Endodermal cell (in vitro differentiated cells): ENCODE measurements at regions not wholly inside any gene's neighbourhood (a gene's known extent, or its start where the extent isn't known, plus 50 kb on each side); places are given as distances from the start of the nearest gene placed in this dataset.
A peak's percentile ranks its signal among the peaks of the same experiment; 100 is the strongest.
"Not testable (repeated sequence)": the region's sequence is repeated elsewhere in the genome, so short reads cannot be mapped to it uniquely, and the experiment has no call there.

Experiments
- DNase-seq: peaks from one replicate; pipeline ENCODE4 v3.0.0-alpha.2; 2017
- H3K27ac ChIP-seq: 2 replicates; pipeline ENCODE4 v1.5.1; 2013; ENCODE audit warnings: mild to moderate bottlenecking, low read depth, low read length, moderate library complexity
- H3K27me3 ChIP-seq: 2 replicates; pipeline ENCODE4 v1.6.1; 2013; ENCODE audit warnings: mild to moderate bottlenecking, low read length, moderate library complexity; ENCODE audit not compliant: insufficient read depth, control insufficient read depth, poor library complexity, severe bottlenecking
- H3K36me3 ChIP-seq: 2 replicates; pipeline ENCODE4 v1.7.0; 2013; ENCODE audit warnings: mild to moderate bottlenecking, low read length, moderate library complexity; ENCODE audit not compliant: control insufficient read depth, insufficient read depth
- H3K4me1 ChIP-seq: one replicate; pipeline ENCODE4 v1.7.0; 2013; ENCODE audit warnings: low read length; ENCODE audit not compliant: control insufficient read depth, insufficient read depth
- H3K4me3 ChIP-seq: 2 replicates; pipeline ENCODE4 v1.5.1; 2013; ENCODE audit warnings: mild to moderate bottlenecking, low read length, moderate library complexity
- H3K9ac ChIP-seq: 2 replicates; pipeline ENCODE4 v1.6.1; 2013; ENCODE audit warnings: mild to moderate bottlenecking, low read length, moderate library complexity; ENCODE audit not compliant: poor library complexity, severe bottlenecking; ENCODE audit errors: extremely low read depth
- H3K9me3 ChIP-seq: 2 replicates; pipeline ENCODE4 v1.6.1; 2013; ENCODE audit warnings: mild to moderate bottlenecking, low read length, moderate library complexity; ENCODE audit not compliant: control insufficient read depth
- H3K27ac Mint-ChIP-seq: 2 replicates; pipeline ENCODE4 v1.8.0; 2020; ENCODE audit warnings: mixed read lengths
- H3K27me3 Mint-ChIP-seq: 2 replicates; pipeline ENCODE4 v1.8.0; 2021; ENCODE audit warnings: mild to moderate bottlenecking, mixed read lengths; ENCODE audit not compliant: insufficient read depth
- H3K36me3 Mint-ChIP-seq: 2 replicates; pipeline ENCODE4 v1.8.0; 2020; ENCODE audit warnings: low read depth, mixed read lengths
- H3K4me1 Mint-ChIP-seq: 2 replicates; pipeline ENCODE4 v1.8.0; 2020; ENCODE audit warnings: mixed read lengths
- H3K4me3 Mint-ChIP-seq: 2 replicates; pipeline ENCODE4 v1.8.0; 2020; ENCODE audit warnings: mild to moderate bottlenecking, moderate library complexity, mixed read lengths
- H3K9me3 Mint-ChIP-seq: 2 replicates; pipeline ENCODE4 v1.8.0; 2020; ENCODE audit warnings: mild to moderate bottlenecking, mixed read lengths
- CTCF ChIP-seq: fragments of 200-600 bp; sonication (generic); conservative IDR thresholded peaks from 2 replicates; pipeline ENCODE4 v1.5.0; 2021; ENCODE audit warnings: antibody characterized with exemption, mild to moderate bottlenecking
- WGBS, 2 experiments: methylation state at CpG; one replicate each; pipeline versions ENCODE4 v1.1.5 to v1.1.7; 2013; ENCODE audit warnings: missing lambda C conversion rate in 2 of 2, mixed read lengths in 1 of 2; ENCODE audit not compliant: insufficient coverage in 1 of 2, insufficient read length in 1 of 2; 5-methylcytosine and 5-hydroxymethylcytosine counted together

DNA sequence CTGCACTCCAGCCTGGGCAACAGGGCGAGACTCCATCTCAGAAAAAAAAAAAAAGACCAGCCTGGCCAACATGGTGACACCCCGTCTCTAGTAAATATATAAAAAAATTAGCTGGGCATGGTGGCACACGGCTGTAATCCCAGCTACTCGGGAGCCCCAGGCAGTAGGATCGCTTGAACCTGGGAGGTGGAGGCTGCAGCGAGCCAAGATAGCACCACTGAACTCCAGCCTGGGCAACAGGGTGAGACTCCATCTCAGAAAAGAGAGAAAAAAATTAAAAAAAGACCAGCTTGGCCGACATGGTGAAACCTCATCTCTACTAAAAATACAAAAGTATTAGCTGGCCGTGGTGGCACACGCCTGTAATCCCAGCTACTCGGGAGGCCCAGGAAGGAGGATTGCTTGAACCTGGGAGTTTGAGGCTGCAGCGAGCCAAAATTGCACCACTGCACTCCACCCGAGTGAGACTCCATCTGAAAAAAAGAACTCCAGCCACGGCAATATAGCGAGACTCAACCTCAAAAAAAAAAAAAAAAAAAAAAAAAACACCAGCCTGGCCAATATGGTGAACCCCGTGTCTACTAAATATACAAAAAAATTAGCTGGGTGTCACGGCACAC lies 346.1 kb upstream of the PLGLB2 start:
- peak; percentile 10 for DNase-seq
- Mint-ChIP-seq H3K4me1 (no peaks in the 10 kb centered on the region), H3K27me3 (no peaks in the 10 kb centered on the region), H3K4me3 (no peak overlapping the region), H3K9me3 (peaks cover 49% of the 10 kb centered on the region), H3K27ac (no peak overlapping the region), H3K36me3 (no peaks in the 10 kb centered on the region)
- Histone ChIP-seq H3K36me3 (no peaks in the 10 kb centered on the region), H3K9ac (no peak overlapping the region), H3K9me3 (no peaks in the 10 kb centered on the region), H3K4me3 (no peak overlapping the region), H3K27ac (no peak overlapping the region), H3K27me3 (no peaks in the 10 kb centered on the region), H3K4me1 (no peaks in the 10 kb centered on the region)
- WGBS, 2 experiments, result 80 to 82% methylated on average over 13 to 16 of the region's 16 CpGs
- no peak for TF ChIP-seq CTCF

DNA sequence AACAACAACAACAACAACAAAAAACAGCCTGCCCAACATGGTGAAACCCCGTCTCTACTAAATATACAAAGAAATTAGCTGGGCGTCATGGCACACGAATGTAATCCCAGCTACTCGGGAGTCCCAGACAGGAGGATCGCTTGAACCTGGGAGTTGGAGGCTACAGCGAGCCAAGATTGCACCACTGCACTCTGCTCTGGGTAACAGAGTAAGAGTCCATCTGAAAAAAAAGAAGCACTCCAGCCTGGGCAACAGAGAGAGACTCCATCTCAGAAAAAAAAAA lies 344.1 kb upstream of the PLGLB2 start:
- Mint-ChIP-seq H3K9me3 (peaks cover 49% of the 10 kb centered on the region), H3K27ac (no peak overlapping the region), H3K4me1 (no peaks in the 10 kb centered on the region)

GRCh38 chr2:87404411-87405255 lies 343.3 kb upstream of the PLGLB2 start:
- peak; percentile 27 for DNase-seq
- not testable (repeated sequence) for H3K27me3 Mint-ChIP-seq, H3K27me3 ChIP-seq, H3K36me3 Mint-ChIP-seq, H3K9ac ChIP-seq, H3K36me3 ChIP-seq, H3K4me1 Mint-ChIP-seq, H3K9me3 ChIP-seq, H3K4me3 ChIP-seq, H3K4me3 Mint-ChIP-seq, H3K4me1 ChIP-seq, H3K27ac ChIP-seq, H3K27ac Mint-ChIP-seq
- peaks cover 46% of the 10 kb centered on the region for H3K9me3 Mint-ChIP-seq
- 91 to 93% methylated on average over 12 to 16 of the region's 22 CpGs for WGBS, 2 experiments

More for the DNA sequence above, 344.1 kb upstream of the PLGLB2 start:
- Mint-ChIP-seq H3K27me3 (no peaks in the 10 kb centered on the region), H3K4me3 (no peak overlapping the region), H3K36me3 (no peaks in the 10 kb centered on the region)
- H3K4me3 ChIP-seq, result no peak overlapping the region
- no peaks in the 10 kb centered on the region for H3K9me3 ChIP-seq
- peak; percentile 23 for DNase-seq
- H3K27ac ChIP-seq, result no peak overlapping the region
- 92 to 98% methylated on average over 6 of the region's 6 CpGs for WGBS, 2 experiments
- H3K9ac ChIP-seq, result no peak overlapping the region
- TF ChIP-seq CTCF, result no peak
- no peaks in the 10 kb centered on the region for H3K27me3 ChIP-seq
- H3K4me1 ChIP-seq, result no peaks in the 10 kb centered on the region
- no peaks in the 10 kb centered on the region for H3K36me3 ChIP-seq

- not testable (repeated sequence) for H3K4me3 Mint-ChIP-seq, H3K36me3 Mint-ChIP-seq, H3K9me3 ChIP-seq, H3K27ac ChIP-seq, H3K27me3 ChIP-seq, H3K4me3 ChIP-seq, H3K36me3 ChIP-seq, H3K27me3 Mint-ChIP-seq, H3K27ac Mint-ChIP-seq, H3K4me1 ChIP-seq, H3K9ac ChIP-seq, H3K4me1 Mint-ChIP-seq
- no CpG with 5 or more reads among the region's 6 CpGs for WGBS, 2 experiments
- DNase-seq, result peak; percentile 31
- peaks cover 39% of the 10 kb centered on the region for H3K9me3 Mint-ChIP-seq
Observed at GRCh38 chr2:87405531-87406216, 342.2 kb upstream of the PLGLB2 start.

DNA sequence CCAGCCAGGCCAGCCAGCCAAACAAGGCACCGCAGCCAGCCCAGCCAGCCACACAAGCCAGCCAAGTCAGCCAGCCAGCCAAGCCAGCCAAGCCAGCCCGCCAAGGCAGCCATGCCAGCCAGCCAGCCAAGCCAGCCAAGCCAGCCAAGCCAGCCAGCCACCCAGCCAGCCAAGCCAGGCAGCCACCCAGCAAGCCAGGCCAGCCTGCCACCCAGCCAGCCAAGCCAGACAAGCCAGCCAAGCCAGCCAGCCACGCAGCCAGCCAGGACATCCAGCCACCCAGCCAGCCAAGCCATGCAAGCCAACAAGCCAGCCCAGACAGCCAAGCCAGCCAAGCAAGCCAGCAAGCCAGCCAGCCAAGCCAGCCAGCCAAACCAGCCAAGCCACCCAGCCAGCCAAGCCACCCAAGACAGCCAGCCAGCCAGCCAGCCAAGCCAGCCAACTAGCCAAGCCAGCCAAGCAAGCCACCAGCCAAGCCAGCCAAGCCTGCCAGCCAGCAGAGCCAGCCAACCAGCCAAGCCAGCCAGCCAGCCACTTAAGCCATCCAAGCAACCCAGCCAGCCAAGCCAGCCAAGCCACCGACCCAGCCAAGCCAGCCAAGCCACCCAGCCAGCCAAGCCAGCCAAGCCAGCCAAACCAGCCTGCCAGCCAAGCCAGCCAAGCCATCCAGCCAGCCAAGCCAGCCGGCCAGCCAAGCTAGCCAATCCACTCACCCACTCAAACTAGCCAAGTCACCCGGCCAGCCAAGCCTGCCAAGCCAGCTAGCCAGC lies 341.3 kb upstream of the PLGLB2 start:
- peak; percentile 38 for DNase-seq
- not testable (repeated sequence) for H3K4me3 Mint-ChIP-seq, H3K36me3 ChIP-seq, H3K27ac ChIP-seq, H3K27ac Mint-ChIP-seq, H3K27me3 Mint-ChIP-seq, H3K27me3 ChIP-seq, H3K9me3 ChIP-seq, H3K9ac ChIP-seq, H3K4me1 ChIP-seq, H3K4me3 ChIP-seq, H3K36me3 Mint-ChIP-seq, H3K4me1 Mint-ChIP-seq
- peaks cover 32% of the 10 kb centered on the region for H3K9me3 Mint-ChIP-seq
- 88% methylated on average over 2 of the region's 6 CpGs; no CpG with 5 or more reads in 1 of the 2 experiments for WGBS, 2 experiments
